Psoas muscle (tissue), 7 donors: ENCODE measurements at regions not wholly inside any gene's neighbourhood (a gene's known extent, or its start where the extent isn't known, plus 50 kb on each side); places are given as distances from the start of the nearest gene placed in this dataset.

ENCODE experiments used
- ATAC-seq, 4 donors: fragments of 200-7000 bp; cut with Tn5 transposase; one replicate each; pipeline ENCODE4 v1.9.1; 2020; ENCODE audit warnings: moderate library complexity in 3 of 4, mild to moderate bottlenecking in 2 of 4
- DNase-seq, 2 donors: peaks; one replicate each; pipeline ENCODE4 v3.0.0-alpha.2; 2020
- H3K27ac ChIP-seq: fragments of 200-600 bp; one replicate; pipeline ENCODE4 v1.8.0; 2022
- H3K27me3 ChIP-seq, 3 donors: fragments of 200-600 bp in 1 of 3; one replicate each; pipeline versions ENCODE4 v1.6.1 to v1.8.0; 2013 to 2022; ENCODE audit warnings: low read length in 2 of 3, mild to moderate bottlenecking in 2 of 3, moderate library complexity in 1 of 3; ENCODE audit not compliant: insufficient read depth in 3 of 3
- H3K36me3 ChIP-seq, 2 donors: fragments of 200-600 bp in 1 of 2; one replicate each; pipeline versions ENCODE4 v1.6.1 to v1.8.0; 2013 to 2022; ENCODE audit warnings: low read depth in 1 of 2, mild to moderate bottlenecking in 1 of 2, moderate library complexity in 1 of 2; ENCODE audit not compliant: insufficient read depth in 1 of 2
- H3K4me1 ChIP-seq: fragments of 200-600 bp; one replicate; pipeline ENCODE4 v1.8.0; 2022
- H3K4me3 ChIP-seq: fragments of 200-600 bp; one replicate; pipeline ENCODE4 v1.8.0; 2022; ENCODE audit warnings: mild to moderate bottlenecking
- H3K9me3 ChIP-seq: fragments of 200-600 bp; one replicate; pipeline ENCODE4 v1.8.0; 2022
- CTCF ChIP-seq: fragments of 200-600 bp; IDR thresholded peaks from one replicate; pipeline ENCODE4 v1.8.0; 2022; ENCODE audit warnings: antibody characterized with exemption
- WGBS, 3 donors: extraction: QIAGEN DNeasy Blood & Tissue Kit; methylation state at CpG; one replicate each; pipeline versions ENCODE4 v1.1.6 to v1.1.7; 2013; 5-methylcytosine and 5-hydroxymethylcytosine counted together
- intact Hi-C, 2 donors: fragments of 100-400 bp; cut with DNase I; formaldehyde crosslinking; loops; one replicate each; pipeline versions ENCODE4 v1.11.0 to v1.14.2; 2022
- donor health status: healthy with polysubstance abuse.
- donor health status: DM: no; HTN: no; CAD: no; lungs with moderate emphysema.
- donor health status: Bipolar disorder and iron deficiency.
- donor health status: healthy.
- donor health status: DM: yes; HTN: yes; CAD: no.
- donor health status: DM: no; HTN: no; CAD: no.
- donor health status: DM: yes; HTN: yes; CAD: no.

- no peak for TF ChIP-seq CTCF
- H3K4me3 ChIP-seq = no peak overlapping the region
- H3K27ac ChIP-seq = no peak overlapping the region
- no peaks in the 10 kb centered on the region for H3K27me3 ChIP-seq
- intact Hi-C loops = no loop called here
- WGBS, 3 donors = 11 to 15% (median 14%) methylated on average over 1 of the region's 1 CpG
- no peaks in the 10 kb centered on the region for H3K4me1 ChIP-seq
- peaks cover 8% of the 10 kb centered on the region for H3K9me3 ChIP-seq
- H3K36me3 ChIP-seq = no peaks in the 10 kb centered on the region
- DNase-seq (no peak), ATAC-seq (no peak)
Measured at GRCh38 chr4:167492007-167492406, 257.7 kb upstream of the SPOCK3 start.

GRCh38 chr4:167509551-167509950 lies 275.3 kb upstream of the SPOCK3 start:
- no peak for ATAC-seq
- H3K9me3 ChIP-seq = no peaks in the 10 kb centered on the region
- H3K4me1 ChIP-seq = no peaks in the 10 kb centered on the region
- H3K4me3 ChIP-seq = no peak overlapping the region
- H3K36me3 ChIP-seq = no peaks in the 10 kb centered on the region
- no peaks in the 10 kb centered on the region for H3K27me3 ChIP-seq
- 72 to 82% (median 80%) methylated on average over 2 of the region's 2 CpGs for WGBS, 3 donors
- no peak overlapping the region for H3K27ac ChIP-seq
- intact Hi-C loops = no loop called here
- DNase-seq = no peak
- TF ChIP-seq CTCF = no peak

GRCh38 chr4:167524091-167524490 lies 289.8 kb upstream of the SPOCK3 start:
- no peak for ATAC-seq
- Histone ChIP-seq H3K27me3 (no peaks in the 10 kb centered on the region), H3K4me3 (no peak overlapping the region), H3K36me3 (no peaks in the 10 kb centered on the region), H3K9me3 (no peaks in the 10 kb centered on the region), H3K4me1 (no peaks in the 10 kb centered on the region), H3K27ac (no peak overlapping the region)
- WGBS, 3 donors = 79 to 84% (median 82%) methylated on average over 2 of the region's 2 CpGs
- no peak for DNase-seq
- intact Hi-C loops = no loop called here
- TF ChIP-seq CTCF = no peak

- TF ChIP-seq CTCF = no peak
Measured at GRCh38 chr4:167537761-167538160, 303.5 kb upstream of the SPOCK3 start.

GRCh38 chr4:167541286-167541685 lies 307.0 kb upstream of the SPOCK3 start:
- no peaks in the 10 kb centered on the region for H3K27me3 ChIP-seq
- 77 to 83% (median 83%) methylated on average over 3 of the region's 3 CpGs for WGBS, 3 donors
- no peaks in the 10 kb centered on the region for H3K9me3 ChIP-seq
- no peaks in the 10 kb centered on the region for H3K36me3 ChIP-seq
- no peak overlapping the region for H3K27ac ChIP-seq
- no peaks in the 10 kb centered on the region for H3K4me1 ChIP-seq
- intact Hi-C loops = no loop called here
- H3K4me3 ChIP-seq = no peak overlapping the region
- DNase-seq (no peak), ATAC-seq (no peak)
- TF ChIP-seq CTCF = no peak

More at GRCh38 chr4:167537761-167538160, 303.5 kb upstream of the SPOCK3 start:
- H3K9me3 ChIP-seq = peaks cover 5% of the 10 kb centered on the region
- DNase-seq (no peak), ATAC-seq (no peak)
- H3K27ac ChIP-seq = no peak overlapping the region
- no peaks in the 10 kb centered on the region for H3K27me3 ChIP-seq
- no peaks in the 10 kb centered on the region for H3K36me3 ChIP-seq
- intact Hi-C loops = no loop called here
- no peak overlapping the region for H3K4me3 ChIP-seq
- 84 to 89% (median 86%) methylated on average over 1 of the region's 1 CpG for WGBS, 3 donors
- no peaks in the 10 kb centered on the region for H3K4me1 ChIP-seq
